ENCODE measurements at regions not wholly inside any gene's neighbourhood (a gene's known extent, or its start where the extent isn't known, plus 50 kb on each side); places are given as distances from the start of the nearest gene placed in this dataset.

DNA sequence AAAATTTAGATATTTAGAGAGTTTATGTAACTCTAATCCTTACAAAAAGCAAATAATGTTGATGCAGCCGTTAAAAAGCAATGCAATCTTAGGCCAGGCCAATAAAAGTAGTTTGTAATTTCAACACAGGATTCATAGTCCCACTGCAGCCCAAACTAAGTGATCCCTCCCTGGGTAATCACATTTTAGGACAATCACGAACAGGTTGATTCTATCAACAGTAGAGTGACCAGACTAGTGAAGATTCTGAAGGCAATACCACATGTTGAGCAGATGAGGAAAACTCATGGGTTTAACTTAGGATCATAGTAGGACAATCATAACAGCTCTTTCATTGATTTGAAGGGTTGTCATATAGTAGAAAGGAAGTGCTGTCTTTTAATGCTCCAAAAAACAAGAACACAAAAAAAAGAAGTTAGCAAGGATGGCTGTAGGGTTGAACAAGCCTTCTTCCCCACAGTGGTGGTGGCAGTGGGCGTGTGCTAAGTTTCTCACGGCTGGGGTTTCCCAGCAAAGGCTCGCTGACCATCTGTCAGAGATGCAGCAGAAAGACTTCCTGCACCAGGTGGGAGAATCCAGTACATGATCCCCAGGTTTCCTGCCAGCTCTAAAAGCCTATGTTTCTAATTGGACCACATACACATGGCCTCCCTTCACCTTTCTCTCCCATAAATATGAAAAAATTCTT lies 212.2 kb downstream of the CHRM2 start:
- ChIA-PET CTCF (no interaction called here), POLR2A (no interaction called here)
- H3K4me1 Mint-ChIP-seq (ENCODE audit: insufficient read depth, unreplicated experiment), result peaks cover 10% of the 10 kb centered on the region
- intact Hi-C loops (cut with micrococcal nuclease), result no loop called here
- BruUV-seq (replicated peaks), result no TSS peak
- H3K27me3 Mint-ChIP-seq (ENCODE audit: insufficient read depth, unreplicated experiment), result no peaks in the 10 kb centered on the region
- TF ChIP-seq, protein P1, sequence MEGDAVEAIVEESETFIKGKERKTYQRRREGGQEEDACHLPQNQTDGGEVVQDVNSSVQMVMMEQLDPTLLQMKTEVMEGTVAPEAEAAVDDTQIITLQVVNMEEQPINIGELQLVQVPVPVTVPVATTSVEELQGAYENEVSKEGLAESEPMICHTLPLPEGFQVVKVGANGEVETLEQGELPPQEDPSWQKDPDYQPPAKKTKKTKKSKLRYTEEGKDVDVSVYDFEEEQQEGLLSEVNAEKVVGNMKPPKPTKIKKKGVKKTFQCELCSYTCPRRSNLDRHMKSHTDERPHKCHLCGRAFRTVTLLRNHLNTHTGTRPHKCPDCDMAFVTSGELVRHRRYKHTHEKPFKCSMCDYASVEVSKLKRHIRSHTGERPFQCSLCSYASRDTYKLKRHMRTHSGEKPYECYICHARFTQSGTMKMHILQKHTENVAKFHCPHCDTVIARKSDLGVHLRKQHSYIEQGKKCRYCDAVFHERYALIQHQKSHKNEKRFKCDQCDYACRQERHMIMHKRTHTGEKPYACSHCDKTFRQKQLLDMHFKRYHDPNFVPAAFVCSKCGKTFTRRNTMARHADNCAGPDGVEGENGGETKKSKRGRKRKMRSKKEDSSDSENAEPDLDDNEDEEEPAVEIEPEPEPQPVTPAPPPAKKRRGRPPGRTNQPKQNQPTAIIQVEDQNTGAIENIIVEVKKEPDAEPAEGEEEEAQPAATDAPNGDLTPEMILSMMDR (IDR thresholded peaks at IDR 0.05; ENCODE audit: unreplicated experiment), result no peak
- DNase-seq (ENCODE audit: unreplicated experiment), result no peak
- no peaks in the 10 kb centered on the region for H3K36me3 Mint-ChIP-seq (ENCODE audit: insufficient read depth, unreplicated experiment)
- no peak overlapping the region for H3K27ac Mint-ChIP-seq (ENCODE audit: low read depth, unreplicated experiment)
- H3K4me3 Mint-ChIP-seq (ENCODE audit: unreplicated experiment), result no peak overlapping the region
- peaks cover 5% of the 10 kb centered on the region for H3K9me3 Mint-ChIP-seq (ENCODE audit: unreplicated experiment)

DNA sequence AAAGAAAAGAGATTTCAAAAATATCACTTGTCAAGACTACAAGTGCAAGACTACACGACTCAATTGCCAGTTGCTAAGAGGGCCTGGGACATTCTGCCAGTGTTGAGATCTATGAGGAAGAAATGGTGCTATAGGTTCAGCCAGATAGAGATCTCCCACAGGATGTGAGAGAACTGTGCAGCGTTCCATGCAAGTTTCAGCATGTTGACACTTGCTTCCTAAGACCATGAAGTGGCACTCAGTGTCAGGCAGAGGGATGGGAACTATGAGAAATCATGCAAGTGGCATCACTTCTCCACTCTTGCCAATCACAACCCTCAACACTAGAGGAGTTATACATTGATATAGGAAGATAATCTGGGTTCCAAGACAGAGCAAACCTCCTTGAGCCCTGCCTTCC lies 210.3 kb downstream of the CHRM2 start:
- H3K27me3 Mint-ChIP-seq (ENCODE audit: insufficient read depth, unreplicated experiment), result no peaks in the 10 kb centered on the region
- intact Hi-C loops (cut with micrococcal nuclease), result no loop called here
- peaks cover 5% of the 10 kb centered on the region for H3K9me3 Mint-ChIP-seq (ENCODE audit: unreplicated experiment)
- H3K4me3 Mint-ChIP-seq (ENCODE audit: unreplicated experiment), result no peak overlapping the region
- peak; percentile 21 for DNase-seq (ENCODE audit: unreplicated experiment)
- H3K4me1 Mint-ChIP-seq (ENCODE audit: insufficient read depth, unreplicated experiment), result peaks cover 10% of the 10 kb centered on the region
- no TSS peak for BruUV-seq (replicated peaks)
- CTCF ChIA-PET, result interaction anchor here (0.6 kb wide), 1 partner anchor 548 kb away, joined by 3 read pairs; no protein-coding TSS in a partner anchor
- H3K27ac Mint-ChIP-seq (ENCODE audit: low read depth, unreplicated experiment), result no peak overlapping the region
- TF ChIP-seq, protein P1 (IDR thresholded peaks at IDR 0.05; ENCODE audit: unreplicated experiment), result no peak
- H3K36me3 Mint-ChIP-seq (ENCODE audit: insufficient read depth, unreplicated experiment), result no peaks in the 10 kb centered on the region
- POLR2A ChIA-PET, result no interaction called here

DNA sequence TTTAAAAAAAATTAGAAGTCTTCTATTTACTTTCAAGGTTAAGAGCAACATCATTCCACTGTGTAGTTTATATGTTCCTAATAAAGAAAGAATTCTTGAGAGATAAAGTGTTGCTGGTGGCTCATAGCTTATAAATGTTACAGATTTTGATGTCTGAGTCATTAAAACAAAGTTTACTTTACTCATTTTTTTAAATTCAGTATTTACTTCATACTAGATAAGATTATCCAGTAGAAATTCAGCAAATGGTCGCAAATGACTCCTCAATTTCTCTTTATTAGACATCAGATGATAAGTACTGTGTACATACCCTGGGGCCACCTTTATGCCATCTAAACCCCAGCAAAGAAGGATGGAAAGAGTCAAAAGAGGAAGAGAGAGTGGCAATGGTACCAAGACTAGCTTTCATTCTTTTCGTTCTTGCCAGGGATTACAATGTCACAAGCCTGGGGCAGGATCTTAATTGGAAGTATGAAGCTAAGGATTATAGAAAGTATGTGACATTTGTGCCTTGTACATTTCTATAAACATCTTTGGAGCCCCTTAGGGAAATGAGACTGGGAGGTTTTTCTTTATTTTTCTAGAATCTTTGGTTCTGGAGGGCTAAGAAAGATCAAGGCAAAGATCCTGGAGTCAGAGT lies 206.1 kb downstream of the CHRM2 start:
- TF ChIP-seq, protein P1 (IDR thresholded peaks at IDR 0.05; ENCODE audit: unreplicated experiment), result no peak
- H3K27me3 Mint-ChIP-seq (ENCODE audit: insufficient read depth, unreplicated experiment), result no peaks in the 10 kb centered on the region
- no TSS peak for BruUV-seq (replicated peaks)
- DNase-seq (ENCODE audit: unreplicated experiment), result no peak
- ChIA-PET POLR2A (interaction anchor here (0.6 kb wide), 1 partner anchor 22 kb away, joined by 3 read pairs; no protein-coding TSS in a partner anchor), CTCF (interaction anchor here (1.7 kb wide), 1 partner anchor 517 kb away, joined by 4 read pairs; no protein-coding TSS in a partner anchor)
- intact Hi-C loops (cut with micrococcal nuclease), result no loop called here
- H3K36me3 Mint-ChIP-seq (ENCODE audit: insufficient read depth, unreplicated experiment), result no peaks in the 10 kb centered on the region
- H3K9me3 Mint-ChIP-seq (ENCODE audit: unreplicated experiment), result peaks cover 5% of the 10 kb centered on the region
- peaks cover 5% of the 10 kb centered on the region for H3K4me1 Mint-ChIP-seq (ENCODE audit: insufficient read depth, unreplicated experiment)
- H3K27ac Mint-ChIP-seq (ENCODE audit: low read depth, unreplicated experiment), result no peak overlapping the region
- H3K4me3 Mint-ChIP-seq (ENCODE audit: unreplicated experiment), result no peak overlapping the region

DNA sequence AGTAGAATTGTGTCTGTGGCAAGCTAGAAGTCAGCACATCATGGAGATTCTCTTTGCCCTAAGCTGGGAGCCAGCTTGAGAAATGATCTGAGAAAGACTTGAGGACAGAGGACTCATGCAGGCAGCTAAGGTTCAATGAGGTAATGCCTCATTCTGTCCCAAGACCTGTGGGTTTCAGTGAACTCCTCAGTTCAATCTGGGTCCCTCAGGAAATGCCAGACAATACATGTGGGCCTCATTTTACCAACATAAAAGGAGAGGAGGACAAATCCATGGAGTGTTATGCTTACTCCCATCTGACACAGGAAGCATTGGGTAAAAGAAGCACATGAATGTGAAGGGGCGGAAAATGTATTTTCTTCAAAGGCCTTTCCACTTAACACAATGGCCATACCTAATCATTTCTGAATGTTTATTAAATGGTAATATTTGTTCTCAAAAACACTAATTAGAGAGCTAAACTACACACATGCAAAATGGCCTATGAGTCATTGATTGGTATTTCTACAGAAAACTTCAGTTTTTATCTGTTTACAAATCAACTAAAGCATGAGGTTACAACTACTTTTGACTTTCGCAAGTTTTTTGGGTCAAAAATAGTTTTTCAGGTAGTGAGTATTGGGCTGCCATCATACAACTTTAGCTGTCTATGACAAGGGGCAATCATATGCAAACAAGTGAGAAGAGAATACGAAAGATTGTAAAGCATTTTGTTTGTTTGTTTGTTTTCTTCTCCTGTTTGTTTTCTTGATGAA lies 205.3 kb downstream of the CHRM2 start:
- TF ChIP-seq, protein P1 (IDR thresholded peaks at IDR 0.05; ENCODE audit: unreplicated experiment), result no peak
- intact Hi-C loops (cut with micrococcal nuclease), result no loop called here
- Mint-ChIP-seq H3K4me1 (ENCODE audit: insufficient read depth, unreplicated experiment) (peaks cover under 1% of the 10 kb centered on the region), H3K9me3 (ENCODE audit: unreplicated experiment) (peaks cover under 1% of the 10 kb centered on the region), H3K27me3 (ENCODE audit: insufficient read depth, unreplicated experiment) (no peaks in the 10 kb centered on the region), H3K27ac (ENCODE audit: low read depth, unreplicated experiment) (no peak overlapping the region), H3K36me3 (ENCODE audit: insufficient read depth, unreplicated experiment) (no peaks in the 10 kb centered on the region), H3K4me3 (ENCODE audit: unreplicated experiment) (no peak overlapping the region)
- BruUV-seq (replicated peaks), result no TSS peak
- CTCF ChIA-PET, result interaction anchor here (0.6 to 1.7 kb wide), 4 partner anchors 32 to 1531 kb away, joined by 3 to 4 read pairs (median 4); no protein-coding TSS in a partner anchor
- DNase-seq (ENCODE audit: unreplicated experiment), result peak; percentile 6
- POLR2A ChIA-PET, result interaction anchor here (0.6 kb wide), 1 partner anchor 22 kb away, joined by 3 read pairs; no protein-coding TSS in a partner anchor
